ENCODE measurements at regions not wholly inside any gene's neighbourhood (a gene's known extent, or its start where the extent isn't known, plus 50 kb on each side); places are given as distances from the start of the nearest gene placed in this dataset.

GRCh38 chr4:130424211-130424610 is 1328.3 kb downstream of the C4orf33 start:
- TF ChIP-seq ZFP41 (tag by site-specific recombination; IDR thresholded peaks at IDR 0.05; ENCODE audit: borderline replicate concordance), result no peak
- no peak for TF ChIP-seq CTCF (tag by site-specific recombination; IDR thresholded peaks at IDR 0.05)
- no peak for TF ChIP-seq PRDM1 (tag by site-specific recombination; IDR thresholded peaks at IDR 0.05)
- no peak for TF ChIP-seq ZNF555 (tag by site-specific recombination; conservative IDR thresholded peaks at IDR 0.05)
- no peak for TF ChIP-seq ZNF274 (IDR thresholded peaks at IDR 0.05; ENCODE audit: low read length)
- no peak for TF ChIP-seq ZNF274 (tag by site-specific recombination; IDR thresholded peaks at IDR 0.05; ENCODE audit: borderline replicate concordance)
- no peak for TF ChIP-seq ZNF600 (tag by site-specific recombination; IDR thresholded peaks at IDR 0.05)
- TF ChIP-seq ZNF521 (tag by site-specific recombination; IDR thresholded peaks at IDR 0.05), result no peak
- TF ChIP-seq ZNF280D (tag by site-specific recombination; IDR thresholded peaks at IDR 0.05), result no peak
- no peak for TF ChIP-seq SALL2 (tag by site-specific recombination; IDR thresholded peaks at IDR 0.05; ENCODE audit: borderline replicate concordance)
- no peak for TF ChIP-seq ZNF560 (tag by site-specific recombination; IDR thresholded peaks at IDR 0.05; ENCODE audit: borderline replicate concordance)
- no peak for TF ChIP-seq ZNF558 (tag by site-specific recombination; IDR thresholded peaks at IDR 0.05)
- TF ChIP-seq ZNF24 (tag by site-specific recombination; IDR thresholded peaks at IDR 0.05), result no peak
- no peak for TF ChIP-seq ZNF629 (tag by site-specific recombination; IDR thresholded peaks at IDR 0.05)
- no peak for TF ChIP-seq MEIS1 (CRISPR knock-in tag; IDR thresholded peaks at IDR 0.05; ENCODE audit: borderline replicate concordance)

All from HEK293 (cell line).